Liver (tissue), 8 donors: ENCODE measurements at regions not wholly inside any gene's neighbourhood (a gene's known extent, or its start where the extent isn't known, plus 50 kb on each side); places are given as distances from the start of the nearest gene placed in this dataset.
"Not testable (repeated sequence)": the region's sequence is repeated elsewhere in the genome, so short reads cannot be mapped to it uniquely, and the experiment has no call there.

ENCODE experiments used
- DNase-seq: peaks from one replicate; pipeline ENCODE4 v3.0.0-alpha.2; 2017; ENCODE audit warnings: low spot score
- H3K27ac ChIP-seq, 2 donors: one replicate each; pipeline ENCODE4 v1.7.0; 2013; ENCODE audit warnings: inconsistent platforms in 2 of 2, low read length in 2 of 2, control low read depth in 1 of 2, low read depth in 1 of 2, mild to moderate bottlenecking in 1 of 2
- H3K27me3 ChIP-seq, 4 donors: one replicate each; pipeline versions ENCODE4 v1.6.1 to v1.7.0; 2013; ENCODE audit warnings: low read length in 3 of 4, inconsistent platforms in 1 of 4, mild to moderate bottlenecking in 1 of 4, moderate library complexity in 1 of 4; ENCODE audit not compliant: control insufficient read depth in 4 of 4, insufficient read depth in 4 of 4
- H3K36me3 ChIP-seq, 4 donors: one replicate each; pipeline versions ENCODE4 v1.6.1 to v1.7.0; 2013; ENCODE audit warnings: low read length in 3 of 4, mild to moderate bottlenecking in 3 of 4, low read depth in 1 of 4, moderate library complexity in 1 of 4; ENCODE audit not compliant: control insufficient read depth in 4 of 4, insufficient read depth in 3 of 4
- H3K4me1 ChIP-seq, 4 donors: one replicate each; pipeline versions ENCODE4 v1.6.1 to v1.7.0; 2013; ENCODE audit warnings: low read length in 3 of 4, mild to moderate bottlenecking in 3 of 4, moderate library complexity in 1 of 4; ENCODE audit not compliant: control insufficient read depth in 4 of 4, insufficient read depth in 4 of 4
- H3K4me3 ChIP-seq, 3 donors: one replicate each; pipeline versions ENCODE4 v1.6.1 to v1.7.0; 2013; ENCODE audit warnings: low read length in 3 of 3, control low read depth in 1 of 3, low read depth in 1 of 3, mild to moderate bottlenecking in 1 of 3
- H3K9ac ChIP-seq, 2 donors: one replicate each; pipeline ENCODE4 v1.7.0; 2013; ENCODE audit warnings: low read length in 2 of 2, mild to moderate bottlenecking in 2 of 2, moderate library complexity in 2 of 2, control low read depth in 1 of 2, low read depth in 1 of 2
- H3K9me3 ChIP-seq, 4 donors: one replicate each; pipeline versions ENCODE4 v1.6.1 to v1.7.0; 2013; ENCODE audit warnings: low read length in 3 of 4; ENCODE audit not compliant: control insufficient read depth in 4 of 4
- ATF3 ChIP-seq: IDR thresholded peaks from 2 replicates; pipeline ENCODE4 v1.6.1; 2016; ENCODE audit warnings: antibody characterized with exemption
- EGR1 ChIP-seq, 2 donors: IDR thresholded peaks; 2 replicates each; pipeline ENCODE4 v1.6.1; 2016 to 2018; ENCODE audit warnings: antibody characterized with exemption in 2 of 2, low read depth in 2 of 2
- GABPA ChIP-seq, 2 donors: IDR thresholded peaks in 1 of 2; conservative IDR thresholded peaks in 1 of 2; 2 replicates each; pipeline ENCODE4 v1.6.1; 2016; ENCODE audit warnings: antibody characterized with exemption in 2 of 2, mild to moderate bottlenecking in 1 of 2, moderate library complexity in 1 of 2
- HNF4A ChIP-seq, 2 donors: conservative IDR thresholded peaks; 2 replicates each; pipeline ENCODE4 v1.6.1; 2016; ENCODE audit warnings: antibody characterized with exemption in 2 of 2, mild to moderate bottlenecking in 2 of 2
- HNF4G ChIP-seq: IDR thresholded peaks from 2 replicates; pipeline ENCODE4 v1.6.1; 2016; ENCODE audit warnings: antibody characterized with exemption
- JUND ChIP-seq, 2 donors: IDR thresholded peaks; 2 replicates each; pipeline ENCODE4 v1.6.1; 2016; ENCODE audit warnings: antibody characterized with exemption in 2 of 2
- NR2F2 ChIP-seq: IDR thresholded peaks from 2 replicates; pipeline ENCODE4 v1.6.1; 2016; ENCODE audit warnings: antibody characterized with exemption
- RAD21 ChIP-seq, 2 donors: IDR thresholded peaks; 2 replicates each; pipeline ENCODE4 v1.6.1; 2016; ENCODE audit warnings: antibody characterized with exemption in 2 of 2, mild to moderate bottlenecking in 2 of 2
- TAF1 ChIP-seq: conservative IDR thresholded peaks from 2 replicates; pipeline ENCODE4 v1.6.1; 2016; ENCODE audit warnings: antibody characterized with exemption, mild to moderate bottlenecking
- WGBS: extraction: QIAGEN DNeasy Blood & Tissue Kit; methylation state at CpG from one replicate; pipeline ENCODE4 v1.1.7; 2013; 5-methylcytosine and 5-hydroxymethylcytosine counted together
- TF ChIP-seq, protein P1 (sequence below): fragments of 150-350 bp; IDR thresholded peaks from 2 replicates; pipeline ENCODE4 v1.5.1; 2017; ENCODE audit warnings: improper control_type of control experiment, low read depth, low read length; ENCODE audit not compliant: missing input control
- TF ChIP-seq, protein P2 (sequence below): IDR thresholded peaks from 2 replicates; pipeline ENCODE4 v1.6.1; 2016; ENCODE audit warnings: antibody characterized with exemption
- TF ChIP-seq, protein P3 (sequence below): IDR thresholded peaks from 2 replicates; pipeline ENCODE4 v1.6.1; 2016; ENCODE audit warnings: antibody characterized with exemption, mild to moderate bottlenecking
- donor health status: healthy.
- donor health status: healthy.
- donor health status: healthy.
- donor health status: healthy.
- donor health status: healthy.

- Histone ChIP-seq H3K4me3 (no peak overlapping the region), H3K27me3 (no peaks in the 10 kb centered on the region), H3K27ac (no peak overlapping the region), H3K9me3 (no peaks in the 10 kb centered on the region), H3K4me1 (no peaks in the 10 kb centered on the region), H3K36me3 (no peaks in the 10 kb centered on the region), H3K9ac (no peak overlapping the region)
- TF ChIP-seq JUND (IDR thresholded peaks at IDR 0.05) (no peak), ATF3 (no peak)
- TF ChIP-seq, protein P1, sequence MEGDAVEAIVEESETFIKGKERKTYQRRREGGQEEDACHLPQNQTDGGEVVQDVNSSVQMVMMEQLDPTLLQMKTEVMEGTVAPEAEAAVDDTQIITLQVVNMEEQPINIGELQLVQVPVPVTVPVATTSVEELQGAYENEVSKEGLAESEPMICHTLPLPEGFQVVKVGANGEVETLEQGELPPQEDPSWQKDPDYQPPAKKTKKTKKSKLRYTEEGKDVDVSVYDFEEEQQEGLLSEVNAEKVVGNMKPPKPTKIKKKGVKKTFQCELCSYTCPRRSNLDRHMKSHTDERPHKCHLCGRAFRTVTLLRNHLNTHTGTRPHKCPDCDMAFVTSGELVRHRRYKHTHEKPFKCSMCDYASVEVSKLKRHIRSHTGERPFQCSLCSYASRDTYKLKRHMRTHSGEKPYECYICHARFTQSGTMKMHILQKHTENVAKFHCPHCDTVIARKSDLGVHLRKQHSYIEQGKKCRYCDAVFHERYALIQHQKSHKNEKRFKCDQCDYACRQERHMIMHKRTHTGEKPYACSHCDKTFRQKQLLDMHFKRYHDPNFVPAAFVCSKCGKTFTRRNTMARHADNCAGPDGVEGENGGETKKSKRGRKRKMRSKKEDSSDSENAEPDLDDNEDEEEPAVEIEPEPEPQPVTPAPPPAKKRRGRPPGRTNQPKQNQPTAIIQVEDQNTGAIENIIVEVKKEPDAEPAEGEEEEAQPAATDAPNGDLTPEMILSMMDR: no peak
- no peak for DNase-seq
- 55% methylated on average over 2 of the region's 2 CpGs for WGBS
Measured at GRCh38 chr14:25685004-25685403, 635.1 kb upstream of the STXBP6 start.

DNA sequence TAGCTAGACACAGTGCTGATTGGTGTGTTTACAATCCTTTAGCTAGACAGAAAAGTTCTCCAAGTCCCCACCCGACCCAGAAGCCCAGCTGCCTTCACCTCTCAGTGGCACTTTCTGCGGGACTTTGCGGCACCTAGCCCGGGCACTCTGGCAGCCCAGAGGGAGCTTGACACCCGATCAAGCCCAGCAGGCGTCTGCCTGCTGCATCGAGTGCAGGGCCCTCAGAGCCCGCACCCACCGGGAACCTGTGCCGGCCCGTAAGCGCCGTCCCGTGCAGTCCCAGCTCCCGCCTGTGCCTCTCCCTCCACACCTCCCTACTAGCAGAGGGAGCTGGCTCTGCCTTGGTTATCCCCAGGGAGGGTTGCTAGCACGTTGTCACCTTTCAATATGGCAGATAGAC, 631.0 kb upstream of the STXBP6 start:
- DNase-seq: no peak
- H3K9me3 ChIP-seq: no peaks in the 10 kb centered on the region
- H3K27ac ChIP-seq: no peak overlapping the region
- H3K4me1 ChIP-seq: no peaks in the 10 kb centered on the region
- H3K36me3 ChIP-seq: no peaks in the 10 kb centered on the region
- no peaks in the 10 kb centered on the region for H3K27me3 ChIP-seq
- WGBS: 85% methylated on average over 16 of the region's 16 CpGs
- no peak overlapping the region for H3K4me3 ChIP-seq
- TF ChIP-seq EGR1 (IDR thresholded peaks at IDR 0.05; ENCODE audit: low read depth in 2 of 2) (no peak), HNF4A (conservative IDR thresholded peaks at IDR 0.05) (no peak), TAF1 (no peak), NR2F2 (no peak), RAD21 (IDR thresholded peaks at IDR 0.05) (no peak), GABPA (IDR thresholded peaks at IDR 0.05 in 1 of 2, conservative IDR thresholded peaks at IDR 0.05 in 1 of 2) (no peak)
- TF ChIP-seq, protein P2, sequence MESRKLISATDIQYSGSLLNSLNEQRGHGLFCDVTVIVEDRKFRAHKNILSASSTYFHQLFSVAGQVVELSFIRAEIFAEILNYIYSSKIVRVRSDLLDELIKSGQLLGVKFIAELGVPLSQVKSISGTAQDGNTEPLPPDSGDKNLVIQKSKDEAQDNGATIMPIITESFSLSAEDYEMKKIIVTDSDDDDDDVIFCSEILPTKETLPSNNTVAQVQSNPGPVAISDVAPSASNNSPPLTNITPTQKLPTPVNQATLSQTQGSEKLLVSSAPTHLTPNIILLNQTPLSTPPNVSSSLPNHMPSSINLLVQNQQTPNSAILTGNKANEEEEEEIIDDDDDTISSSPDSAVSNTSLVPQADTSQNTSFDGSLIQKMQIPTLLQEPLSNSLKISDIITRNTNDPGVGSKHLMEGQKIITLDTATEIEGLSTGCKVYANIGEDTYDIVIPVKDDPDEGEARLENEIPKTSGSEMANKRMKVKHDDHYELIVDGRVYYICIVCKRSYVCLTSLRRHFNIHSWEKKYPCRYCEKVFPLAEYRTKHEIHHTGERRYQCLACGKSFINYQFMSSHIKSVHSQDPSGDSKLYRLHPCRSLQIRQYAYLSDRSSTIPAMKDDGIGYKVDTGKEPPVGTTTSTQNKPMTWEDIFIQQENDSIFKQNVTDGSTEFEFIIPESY: no peak
- H3K9ac ChIP-seq: no peak overlapping the region

- 82% methylated on average over 4 of the region's 4 CpGs for WGBS
Measured at GRCh38 chr14:25680511-25680910, 630.6 kb upstream of the STXBP6 start.

GRCh38 chr14:25677111-25677510, 627.2 kb upstream of the STXBP6 start:
- H3K27ac ChIP-seq: no peak overlapping the region
- WGBS: 87% methylated on average over 3 of the region's 3 CpGs
- DNase-seq: no peak
- H3K36me3 ChIP-seq: no peaks in the 10 kb centered on the region
- H3K9ac ChIP-seq: no peak overlapping the region
- no peaks in the 10 kb centered on the region for H3K4me1 ChIP-seq
- no peaks in the 10 kb centered on the region for H3K9me3 ChIP-seq
- no peak overlapping the region for H3K4me3 ChIP-seq
- H3K27me3 ChIP-seq: no peaks in the 10 kb centered on the region
- TF ChIP-seq ATF3 (no peak), GABPA (IDR thresholded peaks at IDR 0.05 in 1 of 2, conservative IDR thresholded peaks at IDR 0.05 in 1 of 2) (no peak), JUND (IDR thresholded peaks at IDR 0.05) (no peak), HNF4G (no peak)
- TF ChIP-seq, protein P3, sequence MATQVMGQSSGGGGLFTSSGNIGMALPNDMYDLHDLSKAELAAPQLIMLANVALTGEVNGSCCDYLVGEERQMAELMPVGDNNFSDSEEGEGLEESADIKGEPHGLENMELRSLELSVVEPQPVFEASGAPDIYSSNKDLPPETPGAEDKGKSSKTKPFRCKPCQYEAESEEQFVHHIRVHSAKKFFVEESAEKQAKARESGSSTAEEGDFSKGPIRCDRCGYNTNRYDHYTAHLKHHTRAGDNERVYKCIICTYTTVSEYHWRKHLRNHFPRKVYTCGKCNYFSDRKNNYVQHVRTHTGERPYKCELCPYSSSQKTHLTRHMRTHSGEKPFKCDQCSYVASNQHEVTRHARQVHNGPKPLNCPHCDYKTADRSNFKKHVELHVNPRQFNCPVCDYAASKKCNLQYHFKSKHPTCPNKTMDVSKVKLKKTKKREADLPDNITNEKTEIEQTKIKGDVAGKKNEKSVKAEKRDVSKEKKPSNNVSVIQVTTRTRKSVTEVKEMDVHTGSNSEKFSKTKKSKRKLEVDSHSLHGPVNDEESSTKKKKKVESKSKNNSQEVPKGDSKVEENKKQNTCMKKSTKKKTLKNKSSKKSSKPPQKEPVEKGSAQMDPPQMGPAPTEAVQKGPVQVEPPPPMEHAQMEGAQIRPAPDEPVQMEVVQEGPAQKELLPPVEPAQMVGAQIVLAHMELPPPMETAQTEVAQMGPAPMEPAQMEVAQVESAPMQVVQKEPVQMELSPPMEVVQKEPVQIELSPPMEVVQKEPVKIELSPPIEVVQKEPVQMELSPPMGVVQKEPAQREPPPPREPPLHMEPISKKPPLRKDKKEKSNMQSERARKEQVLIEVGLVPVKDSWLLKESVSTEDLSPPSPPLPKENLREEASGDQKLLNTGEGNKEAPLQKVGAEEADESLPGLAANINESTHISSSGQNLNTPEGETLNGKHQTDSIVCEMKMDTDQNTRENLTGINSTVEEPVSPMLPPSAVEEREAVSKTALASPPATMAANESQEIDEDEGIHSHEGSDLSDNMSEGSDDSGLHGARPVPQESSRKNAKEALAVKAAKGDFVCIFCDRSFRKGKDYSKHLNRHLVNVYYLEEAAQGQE: no peak
- TF ChIP-seq, protein P1: no peak

More at GRCh38 chr14:25680511-25680910, 630.6 kb upstream of the STXBP6 start:
- not testable (repeated sequence) for H3K9me3 ChIP-seq, H3K4me3 ChIP-seq, H3K36me3 ChIP-seq, H3K4me1 ChIP-seq, DNase-seq, H3K27me3 ChIP-seq, H3K27ac ChIP-seq, H3K9ac ChIP-seq
